Hepatocyte (in vitro differentiated cells): ENCODE measurements at regions not wholly inside any gene's neighbourhood (a gene's known extent, or its start where the extent isn't known, plus 50 kb on each side); places are given as distances from the start of the nearest gene placed in this dataset.

Experiments
- DNase-seq: peaks from one replicate; pipeline ENCODE4 v3.0.0-alpha.2; 2016; ENCODE audit warnings: low spot score
- H2AFZ ChIP-seq: fragments of 200-600 bp; sonication (generic); 2 replicates; pipeline ENCODE4 v1.6.0; 2016; ENCODE audit warnings: antibody characterized with exemption, mild to moderate bottlenecking
- H3K27ac ChIP-seq: fragments of 200-600 bp; sonication (generic); 2 replicates; pipeline ENCODE4 v1.5.1; 2016; ENCODE audit warnings: mild to moderate bottlenecking
- H3K27me3 ChIP-seq: fragments of 200-600 bp; sonication (generic); 2 replicates; pipeline ENCODE4 v1.6.1; 2016
- H3K36me3 ChIP-seq: fragments of 200-600 bp; sonication (generic); replicated peaks from 2 replicates; pipeline ENCODE4 v1.5.1; 2016; ENCODE audit warnings: low read depth; ENCODE audit not compliant: insufficient read depth
- H3K4me1 ChIP-seq: fragments of 200-600 bp; sonication (generic); 2 replicates; pipeline ENCODE4 v1.5.1; 2016; ENCODE audit warnings: mild to moderate bottlenecking, moderate library complexity; ENCODE audit not compliant: insufficient read depth
- H3K4me2 ChIP-seq: fragments of 200-600 bp; sonication (generic); 2 replicates; pipeline ENCODE4 v1.6.0; 2016
- H3K4me3 ChIP-seq: fragments of 200-600 bp; sonication (generic); 2 replicates; pipeline ENCODE4 v1.5.1; 2016; ENCODE audit warnings: mild to moderate bottlenecking
- H3K79me2 ChIP-seq: fragments of 200-600 bp; sonication (generic); 2 replicates; pipeline ENCODE4 v1.6.0; 2017; ENCODE audit warnings: mild to moderate bottlenecking
- H3K9me2 ChIP-seq: fragments of 200-600 bp; sonication (generic); replicated peaks from 2 replicates; pipeline ENCODE4 v1.6.0; 2017; ENCODE audit warnings: mild to moderate bottlenecking; ENCODE audit not compliant: insufficient read depth
- H3K9me3 ChIP-seq: fragments of 200-600 bp; sonication (generic); 2 replicates; pipeline ENCODE4 v1.5.1; 2016; ENCODE audit warnings: low read depth, mild to moderate bottlenecking
- H4K20me1 ChIP-seq: fragments of 200-600 bp; sonication (generic); 2 replicates; pipeline ENCODE4 v1.6.0; 2016; ENCODE audit warnings: mild to moderate bottlenecking; ENCODE audit not compliant: insufficient read depth, poor library complexity, severe bottlenecking
- EZH2 ChIP-seq: fragments of 200-600 bp; sonication (generic); IDR thresholded peaks from 2 replicates; pipeline ENCODE4 v1.6.1; 2016; ENCODE audit warnings: antibody characterized with exemption, mild to moderate bottlenecking, borderline replicate concordance
- EZH2phosphoT487 ChIP-seq: fragments of 200-600 bp; sonication (generic); IDR thresholded peaks from one replicate; pipeline ENCODE4 v1.6.1; 2018; ENCODE audit warnings: antibody characterized with exemption, mild to moderate bottlenecking, low read depth, moderate library complexity; ENCODE audit not compliant: unreplicated experiment, severe bottlenecking
- WGBS: methylation state at CpG from one replicate; pipeline ENCODE4 v1.1.6; 2016; ENCODE audit warnings: low lambda C conversion rate; ENCODE audit errors: missing lambda C conversion rate; 5-methylcytosine and 5-hydroxymethylcytosine counted together
- TF ChIP-seq, protein P1 (sequence below): fragments of 200-600 bp; sonication (generic); IDR thresholded peaks from 2 replicates; pipeline ENCODE4 v1.5.1; 2016; ENCODE audit warnings: antibody characterized with exemption, mild to moderate bottlenecking; ENCODE audit not compliant: poor library complexity

DNA sequence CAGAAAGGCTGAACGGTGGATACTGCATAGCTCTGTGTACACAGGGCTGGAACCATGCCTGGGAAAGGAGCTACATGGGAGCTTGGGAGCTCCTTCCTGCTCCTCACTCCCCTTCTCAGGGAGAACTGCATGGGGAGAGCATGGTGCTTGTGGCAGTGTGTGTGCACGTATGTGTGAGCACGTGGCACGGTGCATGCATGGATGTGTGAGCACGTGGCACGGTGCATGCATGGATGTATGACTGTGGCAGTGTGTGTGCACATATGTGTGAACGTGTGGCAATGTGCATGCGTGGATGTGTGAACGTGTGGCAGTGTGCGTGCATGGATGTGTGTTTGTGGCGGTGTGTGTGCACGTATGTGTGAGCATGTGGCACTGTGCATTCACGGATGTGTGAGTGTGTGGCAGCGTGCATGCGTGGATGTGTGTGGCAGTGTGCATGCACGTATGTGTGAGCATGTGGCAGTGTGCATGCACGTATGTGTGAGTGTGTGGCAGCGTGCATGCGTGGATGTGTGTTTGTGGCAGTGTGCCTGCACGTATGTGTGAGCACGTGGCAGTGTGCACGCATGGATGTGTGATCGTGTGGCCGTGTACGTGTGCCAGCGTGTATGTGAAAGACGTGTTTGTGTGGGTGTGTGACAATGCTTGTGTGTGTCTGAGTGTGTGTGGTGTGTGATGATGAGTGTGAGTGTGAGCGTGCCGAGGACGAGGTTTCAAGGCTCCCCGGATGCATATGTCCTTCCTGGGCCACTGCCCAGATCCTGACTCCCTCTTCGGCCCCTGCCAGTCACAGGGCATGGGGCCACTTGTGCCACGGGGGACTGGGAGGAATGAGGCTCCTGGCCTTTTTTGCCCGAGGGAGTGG is 52.4 kb upstream of the JPH3 start:
- Histone ChIP-seq H3K4me1 (no peaks in the 10 kb centered on the region), H3K4me2 (no peak overlapping the region), H3K27ac (no peak overlapping the region), H3K9me2 (no peaks in the 10 kb centered on the region), H2AFZ (no peak overlapping the region), H3K79me2 (no peaks in the 10 kb centered on the region), H3K4me3 (no peak overlapping the region), H3K9me3 (no peaks in the 10 kb centered on the region), H3K36me3 (no peaks in the 10 kb centered on the region), H3K27me3 (no peaks in the 10 kb centered on the region), H4K20me1 (no peaks in the 10 kb centered on the region)
- WGBS: 85% methylated on average over 34 of the region's 34 CpGs
- no peak for TF ChIP-seq EZH2
- TF ChIP-seq EZH2phosphoT487: no peak
- TF ChIP-seq, protein P1, sequence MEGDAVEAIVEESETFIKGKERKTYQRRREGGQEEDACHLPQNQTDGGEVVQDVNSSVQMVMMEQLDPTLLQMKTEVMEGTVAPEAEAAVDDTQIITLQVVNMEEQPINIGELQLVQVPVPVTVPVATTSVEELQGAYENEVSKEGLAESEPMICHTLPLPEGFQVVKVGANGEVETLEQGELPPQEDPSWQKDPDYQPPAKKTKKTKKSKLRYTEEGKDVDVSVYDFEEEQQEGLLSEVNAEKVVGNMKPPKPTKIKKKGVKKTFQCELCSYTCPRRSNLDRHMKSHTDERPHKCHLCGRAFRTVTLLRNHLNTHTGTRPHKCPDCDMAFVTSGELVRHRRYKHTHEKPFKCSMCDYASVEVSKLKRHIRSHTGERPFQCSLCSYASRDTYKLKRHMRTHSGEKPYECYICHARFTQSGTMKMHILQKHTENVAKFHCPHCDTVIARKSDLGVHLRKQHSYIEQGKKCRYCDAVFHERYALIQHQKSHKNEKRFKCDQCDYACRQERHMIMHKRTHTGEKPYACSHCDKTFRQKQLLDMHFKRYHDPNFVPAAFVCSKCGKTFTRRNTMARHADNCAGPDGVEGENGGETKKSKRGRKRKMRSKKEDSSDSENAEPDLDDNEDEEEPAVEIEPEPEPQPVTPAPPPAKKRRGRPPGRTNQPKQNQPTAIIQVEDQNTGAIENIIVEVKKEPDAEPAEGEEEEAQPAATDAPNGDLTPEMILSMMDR: no peak
- DNase-seq: no peak

DNA sequence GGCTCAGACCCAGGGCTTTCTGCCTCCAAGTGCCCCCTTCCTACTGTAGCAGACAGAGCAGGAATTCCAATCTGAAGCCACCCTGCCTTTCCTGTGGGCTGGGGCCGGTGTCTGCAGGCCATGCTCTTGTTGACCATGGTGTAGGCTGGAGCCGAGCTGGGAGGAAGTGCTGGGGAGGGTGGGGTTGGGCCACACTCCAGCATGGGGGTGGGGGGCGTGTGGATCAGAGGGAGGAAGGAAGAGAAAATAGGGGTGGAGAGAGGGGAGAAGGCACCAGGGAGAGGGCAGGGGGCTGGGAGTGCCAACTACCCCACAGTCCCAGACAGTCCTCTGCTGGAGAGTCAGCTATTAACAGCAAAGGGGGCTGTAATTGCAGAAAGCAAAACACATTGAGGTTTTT is 54.3 kb upstream of the JPH3 start:
- H3K9me2 ChIP-seq: no peaks in the 10 kb centered on the region
- H3K4me1 ChIP-seq: no peaks in the 10 kb centered on the region
- H3K27ac ChIP-seq: no peak overlapping the region
- 38% methylated on average over 2 of the region's 3 CpGs for WGBS
- H3K36me3 ChIP-seq: no peaks in the 10 kb centered on the region
- TF ChIP-seq, protein P1: no peak
- TF ChIP-seq EZH2phosphoT487 (no peak), EZH2 (no peak)
- no peaks in the 10 kb centered on the region for H3K79me2 ChIP-seq
- no peak for DNase-seq
- H3K4me3 ChIP-seq: no peak overlapping the region
- no peak overlapping the region for H2AFZ ChIP-seq
- no peaks in the 10 kb centered on the region for H4K20me1 ChIP-seq
- no peaks in the 10 kb centered on the region for H3K27me3 ChIP-seq
- no peaks in the 10 kb centered on the region for H3K9me3 ChIP-seq
- H3K4me2 ChIP-seq: no peak overlapping the region

DNA sequence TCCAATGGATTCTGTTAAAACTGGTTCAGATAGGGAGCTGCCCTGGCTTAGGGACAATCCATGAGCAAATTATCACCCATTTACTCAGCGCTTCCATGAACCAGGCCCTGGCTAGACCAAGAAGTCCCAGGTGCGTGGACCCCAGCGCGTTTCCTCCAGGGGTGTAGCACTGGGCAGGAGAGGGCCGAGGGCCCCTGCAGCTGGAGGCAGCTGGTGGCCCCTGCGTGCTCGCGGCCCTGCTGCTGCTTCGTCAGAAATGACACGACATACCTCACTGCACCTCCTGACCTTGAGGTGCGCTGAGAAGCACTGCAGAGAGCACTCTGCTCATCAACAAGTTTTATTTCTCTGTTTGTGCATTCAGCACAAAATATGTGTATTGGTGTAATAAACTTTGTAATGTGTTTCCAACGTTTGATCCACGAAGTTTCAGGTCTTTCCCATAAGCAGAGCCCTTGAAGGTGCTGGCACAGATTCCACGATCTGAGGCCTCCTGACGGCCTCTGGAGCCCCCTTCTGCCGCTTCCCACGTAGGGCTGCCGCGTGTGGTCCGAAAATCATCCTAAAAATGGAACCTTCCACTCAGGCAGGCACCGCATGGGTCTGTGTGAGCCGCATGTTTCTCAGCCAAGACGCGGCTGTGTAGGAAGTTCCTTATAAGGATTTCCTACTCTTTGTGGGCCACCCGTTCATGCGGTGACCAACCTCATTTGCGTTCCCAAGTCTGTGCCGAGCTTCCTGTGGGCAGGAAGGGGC is 50.8 kb upstream of the ZCCHC14 start:
- TF ChIP-seq, protein P1: no peak
- TF ChIP-seq EZH2phosphoT487: no peak
- TF ChIP-seq EZH2: no peak
- H3K4me3 ChIP-seq: no peak overlapping the region
- H3K27ac ChIP-seq: no peak overlapping the region
- no peaks in the 10 kb centered on the region for H3K27me3 ChIP-seq
- H3K79me2 ChIP-seq: no peaks in the 10 kb centered on the region
- H3K9me3 ChIP-seq: no peaks in the 10 kb centered on the region
- no peaks in the 10 kb centered on the region for H3K9me2 ChIP-seq
- no peaks in the 10 kb centered on the region for H4K20me1 ChIP-seq
- peaks cover 4% of the 10 kb centered on the region for H3K4me1 ChIP-seq
- H3K4me2 ChIP-seq: no peak overlapping the region
- no peak overlapping the region for H2AFZ ChIP-seq
- WGBS: 84% methylated on average over 28 of the region's 28 CpGs
- no peaks in the 10 kb centered on the region for H3K36me3 ChIP-seq
- no peak for DNase-seq
